ENCODE measurements at regions not wholly inside any gene's neighbourhood (a gene's known extent, or its start where the extent isn't known, plus 50 kb on each side); places are given as distances from the start of the nearest gene placed in this dataset.
A peak's percentile ranks its signal among the peaks of the same experiment; 100 is the strongest.

DNA sequence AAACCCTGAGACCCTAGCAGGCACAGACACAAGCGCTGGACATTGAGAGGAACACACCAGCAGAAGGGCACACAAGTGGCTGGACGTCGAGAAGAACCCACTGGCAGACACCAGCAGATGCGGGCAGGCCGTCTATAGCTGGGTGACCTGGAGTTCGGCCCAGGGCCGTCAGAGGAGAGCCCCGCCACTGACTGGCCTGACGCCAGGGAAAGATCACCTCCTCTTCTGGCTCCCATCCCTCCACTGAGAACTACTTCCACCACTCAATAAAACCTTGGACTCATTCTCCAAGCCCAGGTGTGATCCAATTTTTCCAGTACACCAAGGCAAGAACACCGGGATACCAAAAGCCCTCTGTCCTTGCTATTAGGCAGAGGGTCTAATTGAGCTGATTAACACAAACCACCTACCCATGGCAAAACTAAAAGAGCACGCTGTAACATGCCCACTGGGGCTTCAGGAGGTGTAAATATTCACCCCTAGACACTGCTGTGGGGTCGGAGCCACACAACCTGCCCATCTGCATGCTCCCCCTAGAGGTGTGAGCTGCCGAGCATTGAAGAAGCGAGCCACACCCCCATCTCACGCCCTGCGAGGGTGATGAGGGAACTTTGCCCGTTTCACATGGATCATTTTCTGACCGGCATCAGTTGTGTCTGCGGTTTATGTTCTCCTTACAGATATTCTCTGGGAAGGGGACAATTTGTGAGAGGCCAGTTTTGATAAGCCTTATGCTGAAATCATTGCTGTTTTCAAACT is 104.8 kb downstream of the HLX start:
- TF ChIP-seq, protein P1, sequence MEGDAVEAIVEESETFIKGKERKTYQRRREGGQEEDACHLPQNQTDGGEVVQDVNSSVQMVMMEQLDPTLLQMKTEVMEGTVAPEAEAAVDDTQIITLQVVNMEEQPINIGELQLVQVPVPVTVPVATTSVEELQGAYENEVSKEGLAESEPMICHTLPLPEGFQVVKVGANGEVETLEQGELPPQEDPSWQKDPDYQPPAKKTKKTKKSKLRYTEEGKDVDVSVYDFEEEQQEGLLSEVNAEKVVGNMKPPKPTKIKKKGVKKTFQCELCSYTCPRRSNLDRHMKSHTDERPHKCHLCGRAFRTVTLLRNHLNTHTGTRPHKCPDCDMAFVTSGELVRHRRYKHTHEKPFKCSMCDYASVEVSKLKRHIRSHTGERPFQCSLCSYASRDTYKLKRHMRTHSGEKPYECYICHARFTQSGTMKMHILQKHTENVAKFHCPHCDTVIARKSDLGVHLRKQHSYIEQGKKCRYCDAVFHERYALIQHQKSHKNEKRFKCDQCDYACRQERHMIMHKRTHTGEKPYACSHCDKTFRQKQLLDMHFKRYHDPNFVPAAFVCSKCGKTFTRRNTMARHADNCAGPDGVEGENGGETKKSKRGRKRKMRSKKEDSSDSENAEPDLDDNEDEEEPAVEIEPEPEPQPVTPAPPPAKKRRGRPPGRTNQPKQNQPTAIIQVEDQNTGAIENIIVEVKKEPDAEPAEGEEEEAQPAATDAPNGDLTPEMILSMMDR (conservative IDR thresholded peaks at IDR 0.05) = no peak
- Mint-ChIP-seq H3K9me3 (no peaks in the 10 kb centered on the region), H3K4me1 (ENCODE audit: unreplicated experiment) (no peaks in the 10 kb centered on the region), H3K27ac (no peak overlapping the region), H3K4me3 (no peak overlapping the region), H3K36me3 (no peaks in the 10 kb centered on the region), H3K27me3 (peaks cover 63% of the 10 kb centered on the region)
- DNase-seq (ENCODE audit: extremely low spot score, unreplicated experiment) = no peak

DNA sequence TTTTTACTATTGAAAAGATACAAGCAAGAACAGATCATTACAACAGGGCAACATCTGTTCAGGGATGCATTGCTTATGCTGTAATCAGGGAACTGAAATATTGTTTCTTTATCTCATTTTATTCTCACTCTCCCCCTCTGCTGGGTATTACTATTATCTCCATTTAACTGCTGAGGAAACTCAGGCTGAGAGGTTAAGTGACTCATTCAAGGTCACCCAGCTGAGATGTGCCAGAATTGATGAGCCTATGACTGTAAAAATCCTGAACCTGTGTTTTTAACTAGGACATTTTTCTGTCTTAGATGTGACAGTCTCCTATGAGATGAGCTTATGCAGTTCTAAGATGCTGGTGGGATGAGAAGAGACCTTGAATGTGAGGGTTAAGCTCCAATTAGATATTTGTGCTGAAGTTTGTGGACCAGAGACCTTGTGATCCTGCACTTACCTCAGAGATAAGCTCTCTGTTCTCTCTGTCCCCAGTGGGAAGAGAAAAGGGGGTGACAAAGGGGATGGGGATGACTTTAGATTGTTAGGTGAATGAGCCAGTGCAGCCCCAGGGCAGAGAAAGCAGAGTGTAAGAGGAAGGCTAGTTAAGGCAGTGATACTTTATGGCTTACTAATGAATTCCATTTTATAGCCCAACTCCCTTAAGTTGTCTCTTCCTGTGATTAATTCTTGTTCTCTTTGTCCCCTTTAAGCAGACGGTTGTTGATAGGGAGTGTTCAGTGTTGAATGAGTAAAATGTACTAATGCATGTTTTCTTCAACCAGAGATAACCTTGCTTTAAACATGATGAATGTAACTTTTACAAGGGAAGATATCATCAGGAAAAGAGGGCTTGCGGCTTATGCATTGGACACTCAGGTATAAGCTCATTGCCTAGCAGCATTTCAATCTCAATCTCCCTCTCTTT is 111.4 kb downstream of the HLX start:
- Mint-ChIP-seq H3K9me3 (no peaks in the 10 kb centered on the region), H3K27ac (no peak overlapping the region), H3K36me3 (no peaks in the 10 kb centered on the region), H3K4me3 (no peak overlapping the region), H3K27me3 (peaks cover 80% of the 10 kb centered on the region), H3K4me1 (ENCODE audit: unreplicated experiment) (peaks cover 14% of the 10 kb centered on the region)
- DNase-seq (ENCODE audit: extremely low spot score, unreplicated experiment) = no peak
- TF ChIP-seq, protein P1 (conservative IDR thresholded peaks at IDR 0.05) = no peak

DNA sequence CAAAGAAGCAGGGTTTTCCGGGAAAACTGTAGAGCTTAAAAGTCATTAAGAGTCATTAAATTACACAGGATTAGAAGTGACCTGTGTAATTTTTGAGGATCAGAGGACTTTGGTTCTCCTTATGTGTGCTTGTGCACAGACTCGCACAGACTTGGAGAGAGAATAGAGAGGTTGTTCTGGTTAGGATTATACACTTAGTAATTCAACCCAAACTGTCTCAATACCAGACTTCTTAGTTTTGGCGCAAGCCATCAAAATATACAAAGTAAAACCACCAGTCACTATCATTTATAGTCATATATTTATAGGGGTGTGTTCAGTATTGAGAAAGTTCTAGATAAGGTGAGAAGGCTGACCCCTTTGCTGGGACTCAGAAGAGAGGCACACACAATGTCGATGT is 112.3 kb downstream of the HLX start:
- peaks cover 14% of the 10 kb centered on the region for H3K4me1 Mint-ChIP-seq (ENCODE audit: unreplicated experiment)
- TF ChIP-seq, protein P1 (conservative IDR thresholded peaks at IDR 0.05) = no peak
- H3K4me3 Mint-ChIP-seq = no peak overlapping the region
- no peak overlapping the region for H3K27ac Mint-ChIP-seq
- peaks cover 77% of the 10 kb centered on the region for H3K27me3 Mint-ChIP-seq
- no peak for DNase-seq (ENCODE audit: extremely low spot score, unreplicated experiment)
- no peaks in the 10 kb centered on the region for H3K9me3 Mint-ChIP-seq
- no peaks in the 10 kb centered on the region for H3K36me3 Mint-ChIP-seq

DNA sequence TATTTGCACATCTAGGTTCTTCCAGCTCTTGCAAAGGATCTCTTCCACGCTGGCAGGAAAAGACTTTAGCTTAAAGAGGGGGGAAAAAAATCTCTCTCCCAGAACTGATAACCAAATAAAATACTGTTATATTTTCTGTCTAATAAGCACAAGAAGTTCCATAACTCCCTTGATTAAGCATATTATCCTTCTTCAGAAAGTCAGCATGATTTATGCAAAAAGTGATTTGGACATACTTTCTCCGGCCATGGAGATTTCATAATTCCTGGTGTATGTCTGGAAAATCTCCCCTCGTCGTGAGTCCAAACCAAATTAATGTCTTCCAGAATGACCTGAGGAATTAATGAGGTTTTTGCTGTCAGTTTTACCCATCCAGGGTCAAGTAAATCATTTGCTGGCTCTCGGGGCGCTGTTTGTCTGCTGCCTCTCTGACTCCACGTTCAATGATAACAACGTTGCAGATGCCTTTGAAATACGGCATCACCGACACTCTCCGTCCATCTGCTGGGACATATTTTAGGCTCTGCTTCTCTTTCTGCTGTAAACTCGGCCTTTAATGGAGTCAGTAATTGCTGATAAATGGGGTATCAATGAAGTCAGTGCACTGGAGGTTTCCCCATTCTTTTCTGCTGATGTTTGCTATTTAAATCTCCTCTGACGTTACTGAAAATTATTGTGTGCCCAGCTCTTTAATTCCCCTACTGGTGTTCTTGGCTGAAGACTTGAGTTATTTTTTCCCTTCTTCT is 112.9 kb downstream of the HLX start:
- Mint-ChIP-seq H3K9me3 (peaks cover 4% of the 10 kb centered on the region), H3K36me3 (no peaks in the 10 kb centered on the region), H3K4me1 (ENCODE audit: unreplicated experiment) (peaks cover 14% of the 10 kb centered on the region), H3K27ac (no peak overlapping the region), H3K27me3 (peaks cover 72% of the 10 kb centered on the region), H3K4me3 (peak overlapping the region; percentile 9)
- TF ChIP-seq, protein P1 (conservative IDR thresholded peaks at IDR 0.05) = no peak
- no peak for DNase-seq (ENCODE audit: extremely low spot score, unreplicated experiment)

DNA sequence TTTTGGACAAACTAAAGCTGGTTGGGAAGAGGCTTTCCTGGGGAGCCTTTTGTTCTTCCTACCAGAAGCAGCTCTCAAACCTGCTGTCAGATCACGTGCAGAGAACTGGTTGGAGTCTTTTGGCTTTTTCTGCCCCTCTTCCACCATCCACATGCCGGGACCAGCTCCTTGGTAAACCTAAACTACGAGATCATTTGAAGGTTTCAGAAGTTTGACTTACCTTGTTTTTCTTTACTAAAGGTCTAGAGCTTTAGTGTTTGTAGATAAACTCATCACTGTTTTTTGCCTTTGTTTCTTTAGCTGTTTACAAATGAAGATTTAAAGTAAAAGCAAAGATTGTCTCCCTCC is 113.4 kb downstream of the HLX start:
- TF ChIP-seq, protein P1 (conservative IDR thresholded peaks at IDR 0.05) = no peak
- H3K36me3 Mint-ChIP-seq = no peaks in the 10 kb centered on the region
- H3K27ac Mint-ChIP-seq = no peak overlapping the region
- H3K4me1 Mint-ChIP-seq (ENCODE audit: unreplicated experiment) = peaks cover 14% of the 10 kb centered on the region
- H3K27me3 Mint-ChIP-seq = peaks cover 67% of the 10 kb centered on the region
- peaks cover 4% of the 10 kb centered on the region for H3K9me3 Mint-ChIP-seq
- DNase-seq (ENCODE audit: extremely low spot score, unreplicated experiment) = no peak
- peak overlapping the region; percentile 9 for H3K4me3 Mint-ChIP-seq

All from type B pancreatic cell (in vitro differentiated cells).